Thyroid gland (tissue), 4 donors: ENCODE measurements at regions not wholly inside any gene's neighbourhood (a gene's known extent, or its start where the extent isn't known, plus 50 kb on each side); places are given as distances from the start of the nearest gene placed in this dataset.

ENCODE experiments used
- CTCF ChIP-seq, 6 experiments: fragments of 200-600 bp in 3 of 6; fragments of 450-650 bp in 3 of 6; sonication (generic) in 3 of 6; IDR thresholded peaks; one replicate each; pipeline ENCODE4 v1.5.1; 2016 to 2019; ENCODE audit warnings: antibody characterized with exemption in 6 of 6, mild to moderate bottlenecking in 2 of 6, inconsistent platforms in 1 of 6, moderate library complexity in 1 of 6
- POLR2A ChIP-seq, 2 donors: fragments of 450-650 bp; IDR thresholded peaks; one replicate each; pipeline ENCODE4 v1.6.1; 2017; ENCODE audit warnings: antibody characterized with exemption in 2 of 2, mild to moderate bottlenecking in 2 of 2, moderate library complexity in 1 of 2

- TF ChIP-seq CTCF (IDR thresholded peaks at IDR 0.05) (no peak), POLR2A (IDR thresholded peaks at IDR 0.05) (no peak)
Measured at GRCh38 chrY:8305021-8305420, 1032.2 kb upstream of the TSPY4 start.
